Cardiac muscle cell (in vitro differentiated cells and primary cell): ENCODE measurements at regions not wholly inside any gene's neighbourhood (a gene's known extent, or its start where the extent isn't known, plus 50 kb on each side); places are given as distances from the start of the nearest gene placed in this dataset.
A peak's percentile ranks its signal among the peaks of the same experiment; 100 is the strongest.

Experiments used
- DNase-seq, 2 donors: peaks; one replicate each; pipeline versions ENCODE4 v3.0.0 to v3.0.0-alpha.2; 2010 to 2017; ENCODE audit warnings: low read depth in 1 of 2, low spot score in 1 of 2
- H3K27ac ChIP-seq: fragments of 200-600 bp; sonication (generic); 2 replicates; pipeline ENCODE4 v1.5.1; 2016
- H3K27me3 ChIP-seq: fragments of 200-600 bp; sonication (generic); 2 replicates; pipeline ENCODE4 v1.6.0; 2016; ENCODE audit warnings: control low read depth
- H3K36me3 ChIP-seq: fragments of 200-600 bp; sonication (generic); 2 replicates; pipeline ENCODE4 v1.5.1; 2016; ENCODE audit warnings: control low read depth
- H3K4me1 ChIP-seq: fragments of 200-600 bp; sonication (generic); 2 replicates; pipeline ENCODE4 v1.8.1; 2017; ENCODE audit warnings: low read depth, mild to moderate bottlenecking, mixed run types
- H3K4me3 ChIP-seq: fragments of 200-600 bp; sonication (generic); 2 replicates; pipeline ENCODE4 v1.5.1; 2016; ENCODE audit warnings: mild to moderate bottlenecking
- H3K9me3 ChIP-seq: fragments of 200-600 bp; sonication (generic); 2 replicates; pipeline ENCODE4 v1.5.1; 2017; ENCODE audit warnings: low read depth, mild to moderate bottlenecking, control low read depth
- CTCF ChIP-seq: IDR thresholded peaks from 2 replicates; pipeline ENCODE4 v1.5.1; 2012; ENCODE audit warnings: low read depth, mild to moderate bottlenecking, low read length

GRCh38 chr12:76186131-76186906 is 101.8 kb upstream of the NAP1L1 start:
- no peaks in the 10 kb centered on the region for H3K4me1 ChIP-seq
- DNase-seq, result peak in 1 of 2 donors; percentile 86
- no peak overlapping the region for H3K4me3 ChIP-seq
- H3K9me3 ChIP-seq, result no peaks in the 10 kb centered on the region
- no peaks in the 10 kb centered on the region for H3K27me3 ChIP-seq
- H3K27ac ChIP-seq, result no peak overlapping the region
- H3K36me3 ChIP-seq, result no peaks in the 10 kb centered on the region
- TF ChIP-seq CTCF, result no peak

- H3K4me1 ChIP-seq, result no peaks in the 10 kb centered on the region
- H3K27me3 ChIP-seq, result no peaks in the 10 kb centered on the region
- no peaks in the 10 kb centered on the region for H3K36me3 ChIP-seq
- TF ChIP-seq CTCF, result no peak
- no peaks in the 10 kb centered on the region for H3K9me3 ChIP-seq
- peak in 1 of 2 donors; percentile 97 for DNase-seq
- H3K27ac ChIP-seq, result no peak overlapping the region
- H3K4me3 ChIP-seq, result no peak overlapping the region
Observed at GRCh38 chr12:76183459-76184186, 99.1 kb upstream of the NAP1L1 start.

- Histone ChIP-seq H3K27me3 (no peaks in the 10 kb centered on the region), H3K36me3 (no peaks in the 10 kb centered on the region), H3K4me1 (no peaks in the 10 kb centered on the region), H3K9me3 (no peaks in the 10 kb centered on the region), H3K27ac (no peak overlapping the region), H3K4me3 (no peak overlapping the region)
- DNase-seq, result no peak
- no peak for TF ChIP-seq CTCF
Observed at GRCh38 chr12:76180401-76181277, 96.2 kb upstream of the NAP1L1 start.

GRCh38 chr12:76178452-76178851 is 94.0 kb upstream of the NAP1L1 start:
- Histone ChIP-seq H3K36me3 (no peaks in the 10 kb centered on the region), H3K4me1 (no peaks in the 10 kb centered on the region), H3K27me3 (no peaks in the 10 kb centered on the region), H3K9me3 (no peaks in the 10 kb centered on the region), H3K4me3 (no peak overlapping the region), H3K27ac (no peak overlapping the region)
- TF ChIP-seq CTCF, result no peak
- peak in 1 of 2 donors; percentile 13 for DNase-seq

GRCh38 chr12:76177821-76178220 is 93.3 kb upstream of the NAP1L1 start:
- no peak for TF ChIP-seq CTCF
- Histone ChIP-seq H3K4me1 (no peaks in the 10 kb centered on the region), H3K27ac (no peak overlapping the region), H3K9me3 (no peaks in the 10 kb centered on the region), H3K27me3 (no peaks in the 10 kb centered on the region), H3K4me3 (no peak overlapping the region), H3K36me3 (no peaks in the 10 kb centered on the region)
- DNase-seq, result no peak
